Uterus (tissue), 3 donors: ENCODE measurements at regions not wholly inside any gene's neighbourhood (a gene's known extent, or its start where the extent isn't known, plus 50 kb on each side); places are given as distances from the start of the nearest gene placed in this dataset.

Experiments used
- DNase-seq, 2 donors: peaks; one replicate each; pipeline ENCODE4 v3.0.0-alpha.2; 2019 to 2020
- H3K27ac ChIP-seq, 2 donors: fragments of 200-600 bp; sonication (generic); 1 replicate in 1 of 2; 2 replicates in 1 of 2; pipeline ENCODE4 v1.5.1; 2016 to 2018
- H3K27me3 ChIP-seq, 2 donors: fragments of 200-600 bp; sonication (generic); one replicate each; pipeline ENCODE4 v1.5.1; 2018 to 2019; ENCODE audit warnings: control low read depth in 1 of 2
- H3K36me3 ChIP-seq, 2 donors: fragments of 200-600 bp; sonication (generic); one replicate each; pipeline ENCODE4 v1.5.1; 2019; ENCODE audit warnings: control low read depth in 1 of 2
- H3K4me1 ChIP-seq, 2 donors: fragments of 200-600 bp; sonication (generic); one replicate each; pipeline ENCODE4 v1.5.1; 2018 to 2019; ENCODE audit warnings: control low read depth in 1 of 2
- H3K4me3 ChIP-seq, 2 donors: fragments of 200-600 bp; sonication (generic); 1 replicate in 1 of 2; 2 replicates in 1 of 2; pipeline ENCODE4 v1.5.1; 2018 to 2019; ENCODE audit warnings: mild to moderate bottlenecking in 1 of 2
- H3K9me3 ChIP-seq, 2 donors: fragments of 200-600 bp; sonication (generic); one replicate each; pipeline ENCODE4 v1.5.1; 2019; ENCODE audit warnings: control low read depth in 1 of 2
- POLR2A ChIP-seq, 2 donors: fragments of 450-650 bp; IDR thresholded peaks; one replicate each; pipeline ENCODE4 v1.6.1; 2016; ENCODE audit warnings: antibody characterized with exemption in 2 of 2, mild to moderate bottlenecking in 1 of 2, moderate library complexity in 1 of 2
- intact Hi-C: fragments of 100-400 bp; cut with DNase I; formaldehyde crosslinking; loops from one replicate; pipeline ENCODE4 v1.15.1; 2023; ENCODE audit warnings: low total_unique reads
- TF ChIP-seq, protein P1 (sequence below), 4 experiments: fragments of 200-600 bp in 2 of 4; fragments of 450-650 bp in 2 of 4; sonication (generic) in 2 of 4; IDR thresholded peaks; one replicate each; pipeline ENCODE4 v1.5.1; 2016 to 2019; ENCODE audit warnings: antibody characterized with exemption in 4 of 4, mild to moderate bottlenecking in 2 of 4, moderate library complexity in 1 of 4
- donor health status: DM: yes; HTN: yes; CAD: no.

- no peaks in the 10 kb centered on the region for H3K9me3 ChIP-seq
- no peak for TF ChIP-seq POLR2A (IDR thresholded peaks at IDR 0.05)
- TF ChIP-seq, protein P1, sequence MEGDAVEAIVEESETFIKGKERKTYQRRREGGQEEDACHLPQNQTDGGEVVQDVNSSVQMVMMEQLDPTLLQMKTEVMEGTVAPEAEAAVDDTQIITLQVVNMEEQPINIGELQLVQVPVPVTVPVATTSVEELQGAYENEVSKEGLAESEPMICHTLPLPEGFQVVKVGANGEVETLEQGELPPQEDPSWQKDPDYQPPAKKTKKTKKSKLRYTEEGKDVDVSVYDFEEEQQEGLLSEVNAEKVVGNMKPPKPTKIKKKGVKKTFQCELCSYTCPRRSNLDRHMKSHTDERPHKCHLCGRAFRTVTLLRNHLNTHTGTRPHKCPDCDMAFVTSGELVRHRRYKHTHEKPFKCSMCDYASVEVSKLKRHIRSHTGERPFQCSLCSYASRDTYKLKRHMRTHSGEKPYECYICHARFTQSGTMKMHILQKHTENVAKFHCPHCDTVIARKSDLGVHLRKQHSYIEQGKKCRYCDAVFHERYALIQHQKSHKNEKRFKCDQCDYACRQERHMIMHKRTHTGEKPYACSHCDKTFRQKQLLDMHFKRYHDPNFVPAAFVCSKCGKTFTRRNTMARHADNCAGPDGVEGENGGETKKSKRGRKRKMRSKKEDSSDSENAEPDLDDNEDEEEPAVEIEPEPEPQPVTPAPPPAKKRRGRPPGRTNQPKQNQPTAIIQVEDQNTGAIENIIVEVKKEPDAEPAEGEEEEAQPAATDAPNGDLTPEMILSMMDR (IDR thresholded peaks at IDR 0.05), result no peak
- intact Hi-C loops, result no loop called here
These were observed 454.0 kb downstream of the NEBL start for GRCh38 chr10:20443094-20443493.

DNA sequence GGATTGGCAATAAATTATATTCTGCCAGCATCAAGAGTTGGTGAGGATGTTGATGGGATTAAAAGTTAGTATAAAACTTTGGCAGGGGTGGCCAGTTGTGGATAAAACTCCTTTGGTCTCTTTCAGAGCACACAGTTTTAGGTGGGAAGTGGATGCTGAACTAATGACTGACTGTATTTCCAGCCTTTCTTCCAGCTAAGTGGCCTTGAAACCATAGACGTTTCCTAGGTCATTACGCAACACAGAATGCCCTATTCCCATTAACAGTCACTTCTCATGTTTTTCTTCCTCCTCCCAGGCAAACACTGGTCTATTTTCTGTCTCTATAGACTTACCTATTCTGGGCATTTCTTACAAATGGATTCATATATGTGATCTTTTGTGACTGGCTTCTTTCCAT, 467.4 kb downstream of the NEBL start:
- H3K27me3 ChIP-seq, result no peaks in the 10 kb centered on the region
- H3K4me1 ChIP-seq, result no peaks in the 10 kb centered on the region
- H3K36me3 ChIP-seq, result no peaks in the 10 kb centered on the region
- H3K27ac ChIP-seq, result no peak overlapping the region
- no peak for DNase-seq
- intact Hi-C loops, result no loop called here
- no peaks in the 10 kb centered on the region for H3K9me3 ChIP-seq
- TF ChIP-seq POLR2A (IDR thresholded peaks at IDR 0.05), result no peak
- TF ChIP-seq, protein P1 (IDR thresholded peaks at IDR 0.05), result no peak
- H3K4me3 ChIP-seq, result no peak overlapping the region

More at GRCh38 chr10:20443094-20443493, 454.0 kb downstream of the NEBL start:
- no peaks in the 10 kb centered on the region for H3K4me1 ChIP-seq
- no peak for DNase-seq
- H3K36me3 ChIP-seq, result no peaks in the 10 kb centered on the region
- H3K4me3 ChIP-seq, result no peak overlapping the region
- H3K27me3 ChIP-seq, result no peaks in the 10 kb centered on the region
- H3K27ac ChIP-seq, result no peak overlapping the region

DNA sequence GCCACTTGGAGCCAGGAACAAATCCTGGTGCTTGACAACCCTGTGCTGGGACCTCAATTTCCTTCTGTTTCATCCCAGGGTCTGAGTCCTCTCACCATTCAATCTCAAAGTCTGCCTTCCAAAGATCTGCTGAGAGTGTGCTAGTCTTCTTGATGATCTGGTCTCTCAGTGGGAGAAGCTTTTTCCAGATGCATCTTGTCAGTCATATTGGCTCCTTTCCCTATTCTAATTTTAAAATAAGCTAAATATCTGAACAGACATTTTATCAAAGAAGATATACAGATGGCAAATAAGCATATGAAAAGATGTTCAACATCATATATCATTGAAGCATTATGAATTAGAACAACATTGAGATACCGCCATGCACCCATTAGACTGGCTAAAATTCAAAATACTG, 469.3 kb downstream of the NEBL start:
- H3K27ac ChIP-seq, result no peak overlapping the region
- H3K27me3 ChIP-seq, result no peaks in the 10 kb centered on the region
- H3K36me3 ChIP-seq, result no peaks in the 10 kb centered on the region
- H3K4me1 ChIP-seq, result no peaks in the 10 kb centered on the region
- intact Hi-C loops, result no loop called here
- no peak for DNase-seq
- no peak overlapping the region for H3K4me3 ChIP-seq
- no peaks in the 10 kb centered on the region for H3K9me3 ChIP-seq
- TF ChIP-seq POLR2A (IDR thresholded peaks at IDR 0.05), result no peak
- TF ChIP-seq, protein P1 (IDR thresholded peaks at IDR 0.05), result no peak

DNA sequence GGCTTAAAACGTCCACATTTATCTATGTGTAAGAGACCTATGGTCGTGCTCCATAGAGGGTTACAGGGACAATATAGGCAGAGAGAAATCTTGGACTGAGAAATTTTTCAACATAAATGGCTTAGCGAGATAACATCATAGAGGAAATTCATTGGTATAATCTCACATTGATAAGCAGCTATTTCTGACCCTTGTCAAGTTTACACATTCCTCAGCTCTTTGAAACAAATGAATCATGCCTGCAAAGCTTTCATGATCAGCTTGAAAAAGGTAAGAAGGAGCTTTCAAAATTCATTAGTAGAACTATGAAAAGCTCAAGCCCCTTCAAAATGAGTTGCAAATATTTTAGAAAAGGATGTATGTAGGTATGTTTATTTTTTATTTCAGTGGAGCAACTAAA, 478.8 kb downstream of the NEBL start:
- H3K27me3 ChIP-seq, result no peaks in the 10 kb centered on the region
- TF ChIP-seq, protein P1 (IDR thresholded peaks at IDR 0.05), result no peak
- TF ChIP-seq POLR2A (IDR thresholded peaks at IDR 0.05), result no peak
- no peak for DNase-seq
- H3K4me3 ChIP-seq, result no peak overlapping the region
- H3K4me1 ChIP-seq, result no peaks in the 10 kb centered on the region
- H3K9me3 ChIP-seq, result no peaks in the 10 kb centered on the region
- intact Hi-C loops, result no loop called here
- H3K36me3 ChIP-seq, result no peaks in the 10 kb centered on the region
- H3K27ac ChIP-seq, result no peak overlapping the region

- TF ChIP-seq, protein P1 (IDR thresholded peaks at IDR 0.05), result no peak
- TF ChIP-seq POLR2A (IDR thresholded peaks at IDR 0.05), result no peak
- H3K27me3 ChIP-seq, result no peaks in the 10 kb centered on the region
- no peak overlapping the region for H3K4me3 ChIP-seq
- H3K4me1 ChIP-seq, result no peaks in the 10 kb centered on the region
- H3K27ac ChIP-seq, result no peak overlapping the region
- no peak for DNase-seq
- no peaks in the 10 kb centered on the region for H3K9me3 ChIP-seq
- intact Hi-C loops, result no loop called here
- no peaks in the 10 kb centered on the region for H3K36me3 ChIP-seq
These were observed 479.3 kb downstream of the NEBL start for GRCh38 chr10:20417791-20418190.
